Activated CD4-positive, alpha-beta T cell treated with anti-CD3 and anti-CD28 coated beads, Interleukin-2, amount 10 ng/mL, durations not matched to agents 7 days and 5 days (primary cell): ENCODE measurements at regions not wholly inside any gene's neighbourhood (a gene's known extent, or its start where the extent isn't known, plus 50 kb on each side); places are given as distances from the start of the nearest gene placed in this dataset.
"Not testable (repeated sequence)": the region's sequence is repeated elsewhere in the genome, so short reads cannot be mapped to it uniquely, and the experiment has no call there.

ENCODE experiments used
- CTCF ChIA-PET: fragments of 350-600 bp; sonication (Branson Sonifier 250); formaldehyde crosslinking; loops from one replicate; lab custom pipeline; 2021; ENCODE audit warnings: antibody characterized with exemption; lab: Charles Lee
- POLR2A ChIA-PET: fragments of 350-600 bp; sonication (Branson Sonifier 250); formaldehyde crosslinking; loops from one replicate; lab custom pipeline; 2021; ENCODE audit warnings: antibody characterized with exemption; lab: Charles Lee
- DNase-seq: peaks from one replicate; pipeline ENCODE4 v3.0.0-alpha.2; 2020
- H3K27ac Mint-ChIP-seq: one replicate; pipeline ENCODE4 v1.8.0; 2021; ENCODE audit warnings: mild to moderate bottlenecking, moderate library complexity, mixed read lengths
- H3K27me3 Mint-ChIP-seq: one replicate; pipeline ENCODE4 v1.8.0; 2021; ENCODE audit warnings: mixed read lengths
- H3K36me3 Mint-ChIP-seq: one replicate; pipeline ENCODE4 v1.8.0; 2021; ENCODE audit warnings: low read depth, mixed read lengths
- H3K4me1 Mint-ChIP-seq: one replicate; pipeline ENCODE4 v1.8.0; 2021; ENCODE audit warnings: mixed read lengths
- H3K4me3 Mint-ChIP-seq: one replicate; pipeline ENCODE4 v1.8.0; 2021; ENCODE audit warnings: mild to moderate bottlenecking, moderate library complexity, mixed read lengths
- H3K9me3 Mint-ChIP-seq: one replicate; pipeline ENCODE4 v1.8.0; 2021; ENCODE audit warnings: mixed read lengths

- CTCF ChIA-PET: no interaction called here
- Mint-ChIP-seq H3K27me3 (no peaks in the 10 kb centered on the region), H3K4me1 (no peaks in the 10 kb centered on the region), H3K36me3 (no peaks in the 10 kb centered on the region), H3K9me3 (no peaks in the 10 kb centered on the region), H3K27ac (no peak overlapping the region), H3K4me3 (no peak overlapping the region)
- POLR2A ChIA-PET: no interaction called here
- no peak for DNase-seq
Observed at GRCh38 chr14:53850714-53851296, 105.8 kb downstream of the BMP4 start.

- no peaks in the 10 kb centered on the region for H3K36me3 Mint-ChIP-seq
- CTCF ChIA-PET: no interaction called here
- no peak overlapping the region for H3K4me3 Mint-ChIP-seq
- H3K4me1 Mint-ChIP-seq: no peaks in the 10 kb centered on the region
- H3K9me3 Mint-ChIP-seq: no peaks in the 10 kb centered on the region
- H3K27ac Mint-ChIP-seq: no peak overlapping the region
- no peak for DNase-seq
- no peaks in the 10 kb centered on the region for H3K27me3 Mint-ChIP-seq
- POLR2A ChIA-PET: no interaction called here
Observed at GRCh38 chr14:53849549-53849948, 107.1 kb downstream of the BMP4 start.

- Mint-ChIP-seq H3K27ac (no peak overlapping the region), H3K27me3 (no peaks in the 10 kb centered on the region), H3K9me3 (no peaks in the 10 kb centered on the region), H3K4me3 (no peak overlapping the region), H3K4me1 (no peaks in the 10 kb centered on the region), H3K36me3 (no peaks in the 10 kb centered on the region)
- no peak for DNase-seq
- CTCF ChIA-PET: no interaction called here
- POLR2A ChIA-PET: no interaction called here
Observed at GRCh38 chr14:53848854-53849253, 107.8 kb downstream of the BMP4 start.

DNA sequence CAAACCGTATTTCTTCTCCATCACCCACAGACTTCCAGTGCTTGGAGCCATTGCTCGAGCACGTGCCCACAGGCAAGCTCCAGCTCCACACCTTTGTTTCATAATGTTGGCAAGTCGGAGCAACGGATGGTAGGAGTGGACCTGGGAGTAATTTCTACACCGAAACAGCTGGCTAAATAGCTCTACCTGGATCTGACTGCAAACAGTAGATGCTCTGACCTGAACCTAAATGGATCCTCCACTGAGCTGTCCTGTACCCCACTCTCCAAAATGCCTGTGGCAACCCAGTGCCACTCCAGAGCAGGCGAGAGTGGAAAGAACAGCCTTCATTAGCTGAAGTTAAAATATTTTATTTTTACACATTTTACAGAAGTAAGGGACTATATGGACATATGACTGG is 108.7 kb downstream of the BMP4 start:
- no peak overlapping the region for H3K4me3 Mint-ChIP-seq
- no peak overlapping the region for H3K27ac Mint-ChIP-seq
- POLR2A ChIA-PET: no interaction called here
- CTCF ChIA-PET: no interaction called here
- no peaks in the 10 kb centered on the region for H3K9me3 Mint-ChIP-seq
- H3K4me1 Mint-ChIP-seq: no peaks in the 10 kb centered on the region
- no peaks in the 10 kb centered on the region for H3K36me3 Mint-ChIP-seq
- no peak for DNase-seq
- H3K27me3 Mint-ChIP-seq: no peaks in the 10 kb centered on the region

DNA sequence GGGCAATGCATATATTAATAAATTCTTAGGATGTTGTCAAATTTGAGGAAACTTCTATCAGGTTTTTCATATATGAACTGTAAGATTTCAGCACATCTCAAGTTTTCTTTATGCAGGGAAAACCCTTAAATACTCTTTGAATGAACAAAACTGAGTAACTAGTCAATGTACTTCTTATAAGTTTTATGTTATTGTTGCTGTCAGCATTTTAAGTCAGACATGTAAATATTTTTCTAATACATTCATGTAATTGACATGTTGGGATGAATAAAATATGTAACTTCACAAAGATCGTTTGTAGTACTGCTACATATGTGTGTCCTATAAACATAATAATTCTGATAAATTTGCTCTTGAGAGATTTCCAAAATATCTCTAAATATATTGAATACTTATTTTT is 109.6 kb downstream of the BMP4 start:
- Mint-ChIP-seq H3K36me3 (no peaks in the 10 kb centered on the region), H3K27ac (no peak overlapping the region), H3K9me3 (no peaks in the 10 kb centered on the region), H3K4me3 (no peak overlapping the region), H3K4me1 (no peaks in the 10 kb centered on the region), H3K27me3 (no peaks in the 10 kb centered on the region)
- DNase-seq: no peak
- CTCF ChIA-PET: no interaction called here
- POLR2A ChIA-PET: no interaction called here

- Mint-ChIP-seq H3K27me3 (no peaks in the 10 kb centered on the region), H3K4me3 (no peak overlapping the region), H3K36me3 (no peaks in the 10 kb centered on the region), H3K9me3 (peaks cover 2% of the 10 kb centered on the region), H3K27ac (no peak overlapping the region), H3K4me1 (no peaks in the 10 kb centered on the region)
- no peak for DNase-seq
- ChIA-PET CTCF (no interaction called here), POLR2A (no interaction called here)
Observed at GRCh38 chr14:53845813-53846693, 110.6 kb downstream of the BMP4 start.

GRCh38 chr14:53842938-53843337 is 113.7 kb downstream of the BMP4 start:
- Mint-ChIP-seq H3K9me3 (peaks cover 2% of the 10 kb centered on the region), H3K27ac (no peak overlapping the region), H3K36me3 (no peaks in the 10 kb centered on the region), H3K4me3 (no peak overlapping the region), H3K4me1 (no peaks in the 10 kb centered on the region), H3K27me3 (no peaks in the 10 kb centered on the region)
- ChIA-PET CTCF (no interaction called here), POLR2A (no interaction called here)
- DNase-seq: no peak

GRCh38 chr14:53841109-53842099 is 115.2 kb downstream of the BMP4 start:
- Mint-ChIP-seq H3K36me3 (no peaks in the 10 kb centered on the region), H3K4me1 (no peaks in the 10 kb centered on the region), H3K4me3 (no peak overlapping the region), H3K9me3 (peaks cover 2% of the 10 kb centered on the region), H3K27me3 (no peaks in the 10 kb centered on the region), H3K27ac (no peak overlapping the region)
- ChIA-PET POLR2A (no interaction called here), CTCF (no interaction called here)
- no peak for DNase-seq

DNA sequence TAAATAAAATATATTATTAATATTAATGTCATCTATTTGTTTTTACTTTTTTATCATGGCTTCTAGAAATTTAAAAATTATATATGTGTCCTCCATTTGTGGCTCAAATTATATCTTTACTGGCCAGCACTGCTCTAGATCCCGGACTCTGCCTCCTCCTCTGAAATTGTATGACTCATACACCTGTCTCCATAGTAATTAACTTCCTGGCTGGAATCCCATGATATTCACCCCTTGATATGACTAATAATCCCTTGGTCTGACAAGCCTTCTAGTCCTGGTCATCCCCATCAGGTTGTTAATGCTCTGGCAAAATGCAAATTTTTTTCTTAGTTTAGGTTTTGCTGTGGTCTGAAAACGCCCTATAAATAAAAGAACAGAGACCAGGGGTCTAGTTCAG is 116.2 kb downstream of the BMP4 start:
- POLR2A ChIA-PET: no interaction called here
- Mint-ChIP-seq H3K36me3 (no peaks in the 10 kb centered on the region), H3K4me1 (no peaks in the 10 kb centered on the region), H3K27me3 (no peaks in the 10 kb centered on the region), H3K9me3 (peaks cover 2% of the 10 kb centered on the region), H3K27ac (no peak overlapping the region), H3K4me3 (no peak overlapping the region)
- CTCF ChIA-PET: no interaction called here
- no peak for DNase-seq

- CTCF ChIA-PET: no interaction called here
- Mint-ChIP-seq H3K4me1 (no peaks in the 10 kb centered on the region), H3K27ac (no peak overlapping the region), H3K9me3 (peaks cover 2% of the 10 kb centered on the region), H3K4me3 (no peak overlapping the region), H3K36me3 (no peaks in the 10 kb centered on the region), H3K27me3 (peaks cover 3% of the 10 kb centered on the region)
- DNase-seq: no peak
- POLR2A ChIA-PET: no interaction called here
Observed at GRCh38 chr14:53838374-53838773, 118.3 kb downstream of the BMP4 start.

GRCh38 chr14:53837656-53838055 is 119.0 kb downstream of the BMP4 start:
- H3K36me3 Mint-ChIP-seq, POLR2A ChIA-PET, H3K4me3 Mint-ChIP-seq, CTCF ChIA-PET, H3K4me1 Mint-ChIP-seq, H3K9me3 Mint-ChIP-seq, H3K27ac Mint-ChIP-seq, H3K27me3 Mint-ChIP-seq, DNase-seq: not testable (repeated sequence)

- H3K27me3 Mint-ChIP-seq: peaks cover 3% of the 10 kb centered on the region
- no peaks in the 10 kb centered on the region for H3K36me3 Mint-ChIP-seq
- H3K4me3 Mint-ChIP-seq: no peak overlapping the region
- ChIA-PET CTCF (no interaction called here), POLR2A (no interaction called here)
- DNase-seq: no peak
- peaks cover under 1% of the 10 kb centered on the region for H3K9me3 Mint-ChIP-seq
- no peaks in the 10 kb centered on the region for H3K4me1 Mint-ChIP-seq
- H3K27ac Mint-ChIP-seq: no peak overlapping the region
Observed at GRCh38 chr14:53836551-53836950, 120.1 kb downstream of the BMP4 start.

GRCh38 chr14:53828820-53829219 is 127.8 kb downstream of the BMP4 start:
- H3K4me1 Mint-ChIP-seq: no peaks in the 10 kb centered on the region

More at GRCh38 chr14:53828820-53829219, 127.8 kb downstream of the BMP4 start:
- H3K27ac Mint-ChIP-seq: no peak overlapping the region
- peaks cover 3% of the 10 kb centered on the region for H3K9me3 Mint-ChIP-seq
- H3K36me3 Mint-ChIP-seq: no peaks in the 10 kb centered on the region
- H3K4me3 Mint-ChIP-seq: no peak overlapping the region
- ChIA-PET CTCF (no interaction called here), POLR2A (no interaction called here)
- no peaks in the 10 kb centered on the region for H3K27me3 Mint-ChIP-seq
- no peak for DNase-seq
